ENCODE measurements at regions not wholly inside any gene's neighbourhood (a gene's known extent, or its start where the extent isn't known, plus 50 kb on each side); places are given as distances from the start of the nearest gene placed in this dataset.
"Not testable (repeated sequence)": the region's sequence is repeated elsewhere in the genome, so short reads cannot be mapped to it uniquely, and the experiment has no call there.

DNA sequence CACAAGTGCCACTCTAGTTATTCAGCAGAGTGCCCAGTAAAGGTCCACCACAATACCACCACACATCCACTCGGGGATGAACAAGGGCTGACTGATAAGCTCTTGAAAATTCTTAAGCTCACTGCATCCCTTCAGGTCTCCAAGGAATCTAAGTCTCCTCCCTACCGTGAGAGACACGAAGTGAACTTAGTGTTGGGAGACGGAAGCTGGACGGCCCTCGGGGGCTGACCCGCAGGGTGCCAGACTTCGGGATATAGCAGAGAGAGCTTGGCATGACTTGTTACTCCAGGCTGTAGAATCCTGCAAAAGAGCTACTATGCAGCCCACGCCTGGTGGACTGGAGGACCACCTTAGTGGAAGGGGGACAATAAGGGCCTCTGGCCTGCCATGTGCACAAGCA lies 75.1 kb downstream of the LYZL1 start:
- not testable (repeated sequence) for DNase-seq (ENCODE audit: low read depth in 2 of 2); H3K4me3 ChIP-seq (replicated peaks in 1 of 2; ENCODE audit: low read depth in 2 of 2, low read length in 2 of 2)

- H3K4me3 ChIP-seq (replicated peaks in 1 of 2; ENCODE audit: low read depth in 2 of 2, low read length in 2 of 2); DNase-seq (ENCODE audit: low read depth in 2 of 2): not testable (repeated sequence)
Measured at GRCh38 chr10:29366206-29366605, 77.3 kb downstream of the LYZL1 start.

DNA sequence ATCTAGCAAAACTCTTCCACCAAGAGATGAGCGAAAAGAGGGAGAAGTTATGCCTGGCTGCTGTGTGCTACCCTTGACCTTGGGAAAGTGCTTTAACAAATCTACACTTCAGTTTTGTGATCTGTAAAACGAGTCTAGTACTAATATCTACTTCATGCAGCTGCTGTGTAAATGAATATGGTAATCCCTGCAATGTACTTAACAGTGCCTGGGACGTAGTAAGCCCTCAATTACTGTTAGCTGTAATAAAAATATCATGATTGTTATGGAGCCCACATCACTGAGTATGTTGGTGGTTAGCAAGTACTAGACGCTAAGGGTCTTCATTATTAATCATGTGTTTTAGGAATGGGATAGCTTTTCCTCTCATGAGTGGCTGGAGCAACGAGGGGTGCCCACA lies 80.5 kb downstream of the LYZL1 start:
- no peak for TF ChIP-seq CTCF (IDR thresholded peaks at IDR 0.05; ENCODE audit: low read depth, low read length)
- no peak for DNase-seq (ENCODE audit: low read depth in 2 of 2)
- H3K4me3 ChIP-seq (replicated peaks in 1 of 2; ENCODE audit: low read depth in 2 of 2, low read length in 2 of 2) = no peak overlapping the region

GRCh38 chr10:29370097-29371092 lies 81.5 kb downstream of the LYZL1 start:
- H3K4me3 ChIP-seq (replicated peaks in 1 of 2; ENCODE audit: low read depth in 2 of 2, low read length in 2 of 2) = no peak overlapping the region
- TF ChIP-seq CTCF (IDR thresholded peaks at IDR 0.05; ENCODE audit: low read depth, low read length) = no peak
- DNase-seq (ENCODE audit: low read depth in 2 of 2) = peak; percentile 23 to 49

GRCh38 chr10:29372920-29373319 lies 84.0 kb downstream of the LYZL1 start:
- no peak for TF ChIP-seq CTCF (IDR thresholded peaks at IDR 0.05; ENCODE audit: low read depth, low read length)
- no peak overlapping the region for H3K4me3 ChIP-seq (replicated peaks in 1 of 2; ENCODE audit: low read depth in 2 of 2, low read length in 2 of 2)
- DNase-seq (ENCODE audit: low read depth in 2 of 2) = no peak

DNA sequence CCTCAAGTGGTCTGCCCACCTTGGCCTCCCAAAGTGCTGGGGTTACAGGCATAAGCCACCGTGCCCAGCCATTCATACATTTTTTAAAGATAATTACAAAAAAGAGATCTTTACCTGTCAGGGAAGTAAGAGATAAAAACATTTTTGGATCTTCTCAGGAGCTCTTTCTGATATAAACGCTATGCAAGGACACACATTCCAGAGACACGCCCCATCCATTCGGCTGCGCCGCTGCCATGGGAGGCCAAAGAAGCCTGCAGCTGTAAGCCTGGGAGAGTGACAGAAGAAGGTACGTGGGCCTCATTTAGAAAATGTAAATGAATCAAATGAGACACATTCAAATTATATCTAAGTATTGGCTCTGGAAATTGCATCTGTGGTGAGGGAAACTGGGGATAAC lies 85.3 kb downstream of the LYZL1 start:
- H3K4me3 ChIP-seq (replicated peaks in 1 of 2; ENCODE audit: low read depth in 2 of 2, low read length in 2 of 2) = no peak overlapping the region
- no peak for TF ChIP-seq CTCF (IDR thresholded peaks at IDR 0.05; ENCODE audit: low read depth, low read length)
- DNase-seq (ENCODE audit: low read depth in 2 of 2) = no peak

- no peak overlapping the region for H3K4me3 ChIP-seq (replicated peaks in 1 of 2; ENCODE audit: low read depth in 2 of 2, low read length in 2 of 2)
- no peak for DNase-seq (ENCODE audit: low read depth in 2 of 2)
- no peak for TF ChIP-seq CTCF (IDR thresholded peaks at IDR 0.05; ENCODE audit: low read depth, low read length)
Measured at GRCh38 chr10:29375888-29376287, 87.0 kb downstream of the LYZL1 start.
